ENCODE measurements at regions not wholly inside any gene's neighbourhood (a gene's known extent, or its start where the extent isn't known, plus 50 kb on each side); places are given as distances from the start of the nearest gene placed in this dataset.

DNA sequence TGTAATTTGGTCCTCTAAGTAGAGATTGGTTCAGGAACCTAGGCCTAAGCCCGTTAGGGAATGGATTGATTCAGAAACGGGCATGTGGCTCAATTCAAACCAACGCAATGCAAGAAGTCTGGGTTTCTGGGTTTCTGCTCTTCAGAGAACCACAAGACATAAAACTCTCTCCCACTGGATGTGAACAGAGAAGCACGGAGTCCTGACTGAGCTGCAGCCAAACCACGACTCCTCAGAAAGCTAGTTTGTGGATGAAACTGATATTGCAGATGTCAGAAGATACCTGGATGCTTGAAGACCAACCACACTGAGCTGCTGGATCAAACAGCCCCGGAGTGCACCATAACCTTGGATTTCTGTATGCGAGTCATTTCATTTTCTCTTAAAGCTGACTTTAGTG is 50.0 kb downstream of the SOD2 start:
- Histone ChIP-seq H3K27ac (ENCODE audit: extremely low read depth, low read depth, low read length) (no peak overlapping the region), H3K36me3 (ENCODE audit: control insufficient read depth in 2 of 2, insufficient read depth in 1 of 2, low read length in 2 of 2) (no peaks in the 10 kb centered on the region), H3K4me1 (ENCODE audit: control insufficient read depth, insufficient read depth, low read length) (peaks cover 7% of the 10 kb centered on the region; the same call in 1 of the 2 replicates), H3K9me3 (ENCODE audit: control insufficient read depth, insufficient read depth, low read depth, low read length) (no peaks in the 10 kb centered on the region), H3K4me3 (ENCODE audit: low read depth, low read length) (no peak overlapping the region)
- TF ChIP-seq ZNF398 (tag by site-specific recombination; IDR thresholded peaks at IDR 0.05), result no peak
- TF ChIP-seq MZF1 (tag by site-specific recombination; IDR thresholded peaks at IDR 0.05; ENCODE audit: borderline replicate concordance), result no peak
- TF ChIP-seq REPIN1 (tag by site-specific recombination; IDR thresholded peaks at IDR 0.05; ENCODE audit: low read depth), result no peak
- TF ChIP-seq ZNF530 (tag by site-specific recombination; IDR thresholded peaks at IDR 0.05; ENCODE audit: low read depth), result no peak
- no peak for TF ChIP-seq ZNF624 (tag by site-specific recombination; IDR thresholded peaks at IDR 0.05)
- TF ChIP-seq ZFP3 (tag by site-specific recombination; IDR thresholded peaks at IDR 0.05; ENCODE audit: low read depth), result no peak
- TF ChIP-seq ZNF621 (tag by site-specific recombination; IDR thresholded peaks at IDR 0.05), result no peak
- TF ChIP-seq, protein P1, sequence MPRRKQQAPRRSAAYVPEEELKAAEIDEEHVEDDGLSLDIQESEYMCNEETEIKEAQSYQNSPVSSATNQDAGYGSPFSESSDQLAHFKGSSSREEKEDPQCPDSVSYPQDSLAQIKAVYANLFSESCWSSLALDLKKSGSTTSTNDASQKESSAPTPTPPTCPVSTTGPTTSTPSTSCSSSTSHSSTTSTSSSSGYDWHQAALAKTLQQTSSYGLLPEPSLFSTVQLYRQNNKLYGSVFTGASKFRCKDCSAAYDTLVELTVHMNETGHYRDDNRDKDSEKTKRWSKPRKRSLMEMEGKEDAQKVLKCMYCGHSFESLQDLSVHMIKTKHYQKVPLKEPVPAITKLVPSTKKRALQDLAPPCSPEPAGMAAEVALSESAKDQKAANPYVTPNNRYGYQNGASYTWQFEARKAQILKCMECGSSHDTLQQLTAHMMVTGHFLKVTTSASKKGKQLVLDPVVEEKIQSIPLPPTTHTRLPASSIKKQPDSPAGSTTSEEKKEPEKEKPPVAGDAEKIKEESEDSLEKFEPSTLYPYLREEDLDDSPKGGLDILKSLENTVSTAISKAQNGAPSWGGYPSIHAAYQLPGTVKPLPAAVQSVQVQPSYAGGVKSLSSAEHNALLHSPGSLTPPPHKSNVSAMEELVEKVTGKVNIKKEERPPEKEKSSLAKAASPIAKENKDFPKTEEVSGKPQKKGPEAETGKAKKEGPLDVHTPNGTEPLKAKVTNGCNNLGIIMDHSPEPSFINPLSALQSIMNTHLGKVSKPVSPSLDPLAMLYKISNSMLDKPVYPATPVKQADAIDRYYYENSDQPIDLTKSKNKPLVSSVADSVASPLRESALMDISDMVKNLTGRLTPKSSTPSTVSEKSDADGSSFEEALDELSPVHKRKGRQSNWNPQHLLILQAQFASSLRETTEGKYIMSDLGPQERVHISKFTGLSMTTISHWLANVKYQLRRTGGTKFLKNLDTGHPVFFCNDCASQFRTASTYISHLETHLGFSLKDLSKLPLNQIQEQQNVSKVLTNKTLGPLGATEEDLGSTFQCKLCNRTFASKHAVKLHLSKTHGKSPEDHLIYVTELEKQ (tag by site-specific recombination; IDR thresholded peaks at IDR 0.05; ENCODE audit: borderline replicate concordance), result no peak
- TF ChIP-seq SP7 (tag by site-specific recombination; IDR thresholded peaks at IDR 0.05), result no peak
- TF ChIP-seq ZNF843 (tag by site-specific recombination; IDR thresholded peaks at IDR 0.05), result no peak
- TF ChIP-seq ZSCAN4 (tag by site-specific recombination; IDR thresholded peaks at IDR 0.05), result no peak
- no peak for TF ChIP-seq ZNF48 (tag by site-specific recombination; IDR thresholded peaks at IDR 0.05)
- TF ChIP-seq ZNF529 (tag by site-specific recombination; IDR thresholded peaks at IDR 0.05; ENCODE audit: insufficient replicate concordance), result no peak
- TF ChIP-seq ZNF214 (tag by site-specific recombination; IDR thresholded peaks at IDR 0.05; ENCODE audit: borderline replicate concordance), result no peak
- TF ChIP-seq ZSCAN18 (tag by site-specific recombination; IDR thresholded peaks at IDR 0.05), result no peak
- no peak for TF ChIP-seq ZNF513 (tag by site-specific recombination; IDR thresholded peaks at IDR 0.05)
- TF ChIP-seq SETDB1 (IDR thresholded peaks at IDR 0.05; ENCODE audit: insufficient read length, low read length), result no peak
- no peak for TF ChIP-seq GLIS1 (tag by site-specific recombination; IDR thresholded peaks at IDR 0.05)
- no peak for TF ChIP-seq ZNF302 (tag by site-specific recombination; IDR thresholded peaks at IDR 0.05; ENCODE audit: low read depth)
- POLR2A ChIA-PET, result no interaction called here
- CTCF ChIA-PET, result interaction anchor here (0.5 to 1.7 kb wide), 3 partner anchors 10 to 588 kb away, joined by 3 to 7 read pairs (median 6); no protein-coding TSS in a partner anchor

Data from HEK293 (cell line).